EH (cell line): ENCODE measurements at regions not wholly inside any gene's neighbourhood (a gene's known extent, or its start where the extent isn't known, plus 50 kb on each side); places are given as distances from the start of the nearest gene placed in this dataset.

ENCODE experiments used
- DNase-seq: peaks from one replicate; pipeline ENCODE4 v3.0.0-alpha.2; 2015; ENCODE audit warnings: low read depth

- DNase-seq: no peak
These were observed 390.5 kb downstream of the FGF9 start for GRCh38 chr13:22061371-22061805.

- no peak for DNase-seq
These were observed 391.0 kb downstream of the FGF9 start for GRCh38 chr13:22061806-22062391.

- no peak for DNase-seq
These were observed 391.8 kb downstream of the FGF9 start for GRCh38 chr13:22062478-22063205.

GRCh38 chr13:22063416-22064124 is 392.7 kb downstream of the FGF9 start:
- DNase-seq: no peak

- no peak for DNase-seq
These were observed 394.2 kb downstream of the FGF9 start for GRCh38 chr13:22064854-22065620.

GRCh38 chr13:22073718-22074117 is 402.8 kb downstream of the FGF9 start:
- no peak for DNase-seq

- no peak for DNase-seq
These were observed 403.5 kb downstream of the FGF9 start for GRCh38 chr13:22074403-22074802.

- no peak for DNase-seq
These were observed 405.8 kb downstream of the FGF9 start for GRCh38 chr13:22076658-22077057.

- DNase-seq: no peak
These were observed 406.4 kb downstream of the FGF9 start for GRCh38 chr13:22077205-22077683.

- no peak for DNase-seq
These were observed 406.9 kb downstream of the FGF9 start for GRCh38 chr13:22077764-22078163.

GRCh38 chr13:22079961-22080360 is 409.1 kb downstream of the FGF9 start:
- no peak for DNase-seq

- no peak for DNase-seq
These were observed 410.0 kb downstream of the FGF9 start for GRCh38 chr13:22080832-22081231.

GRCh38 chr13:22081430-22081829 is 410.6 kb downstream of the FGF9 start:
- no peak for DNase-seq

- DNase-seq: no peak
These were observed 411.2 kb downstream of the FGF9 start for GRCh38 chr13:22082030-22082429.

GRCh38 chr13:22082437-22083100 is 411.7 kb downstream of the FGF9 start:
- DNase-seq: no peak

GRCh38 chr13:22085001-22085400 is 414.1 kb downstream of the FGF9 start:
- DNase-seq: no peak

- DNase-seq: no peak
These were observed 415.9 kb downstream of the FGF9 start for GRCh38 chr13:22086597-22087330.

GRCh38 chr13:22090106-22090505 is 419.2 kb downstream of the FGF9 start:
- no peak for DNase-seq

- peak; percentile 36 for DNase-seq
These were observed 420.5 kb downstream of the FGF9 start for GRCh38 chr13:22091222-22091970.

GRCh38 chr13:22091971-22092300 is 421.1 kb downstream of the FGF9 start:
- no peak for DNase-seq
